Stomach (tissue), 4 donors: ENCODE measurements at regions not wholly inside any gene's neighbourhood (a gene's known extent, or its start where the extent isn't known, plus 50 kb on each side); places are given as distances from the start of the nearest gene placed in this dataset.

ENCODE experiments used
- CTCF ChIP-seq, 7 experiments: fragments of 450-650 bp in 4 of 7; fragments of 200-600 bp in 3 of 7; sonication (generic) in 3 of 7; IDR thresholded peaks; one replicate each; pipeline ENCODE4 v1.5.1; 2016 to 2019; ENCODE audit warnings: antibody characterized with exemption in 7 of 7, control low read depth in 2 of 7, mild to moderate bottlenecking in 1 of 7
- EP300 ChIP-seq: sonication (generic); formaldehyde crosslinking; IDR thresholded peaks from one replicate; pipeline ENCODE4 v1.6.1; 2017; ENCODE audit warnings: antibody characterized with exemption
- POLR2A ChIP-seq, 4 donors: fragments of 450-650 bp; IDR thresholded peaks; one replicate each; pipeline ENCODE4 v1.6.1; 2016; ENCODE audit warnings: antibody characterized with exemption in 4 of 4, control low read depth in 2 of 4, mild to moderate bottlenecking in 1 of 4, moderate library complexity in 1 of 4
- POLR2AphosphoS5 ChIP-seq, 3 donors: sonication (generic); formaldehyde crosslinking; IDR thresholded peaks; one replicate each; pipeline ENCODE4 v1.6.1; 2016; ENCODE audit warnings: antibody characterized with exemption in 3 of 3

DNA sequence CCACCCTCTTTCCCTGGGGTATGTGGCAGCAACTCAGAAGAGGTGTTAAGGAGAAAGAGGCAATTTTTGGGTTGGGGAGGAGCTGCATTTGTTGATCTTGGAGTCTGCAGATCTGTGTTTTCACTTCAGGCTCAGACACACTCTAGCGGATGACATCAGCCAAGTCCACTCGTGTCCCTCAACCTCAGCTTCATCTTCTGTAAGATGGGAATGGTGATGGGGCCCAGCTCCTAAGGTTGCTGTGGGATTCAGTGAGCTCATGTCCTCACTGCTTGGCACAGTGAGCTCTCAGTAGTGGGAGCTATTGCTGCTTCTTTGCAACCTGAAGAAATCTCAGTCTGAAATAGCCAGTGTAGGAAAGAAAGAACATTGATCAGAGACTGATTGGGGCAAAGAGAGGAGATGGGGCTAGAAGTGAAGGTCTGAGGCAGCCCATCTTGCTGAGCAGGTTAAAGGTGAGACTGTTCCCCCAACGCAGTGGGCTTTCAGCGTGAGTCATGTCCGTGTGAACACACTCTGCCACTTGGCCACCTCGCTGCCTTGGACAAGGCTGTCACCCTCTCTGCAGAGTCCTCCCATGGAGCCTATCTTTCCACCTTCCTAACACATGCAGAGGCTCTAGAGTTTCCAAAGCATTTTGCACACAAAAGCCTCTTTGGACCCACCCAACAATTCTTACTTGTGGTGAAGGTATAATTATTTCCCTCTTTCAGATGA, 56.0 kb upstream of the CITED4 start:
- TF ChIP-seq CTCF (IDR thresholded peaks at IDR 0.05) (no peak), POLR2AphosphoS5 (IDR thresholded peaks at IDR 0.05) (no peak), POLR2A (IDR thresholded peaks at IDR 0.05) (no peak), EP300 (no peak)
